ENCODE measurements at regions not wholly inside any gene's neighbourhood (a gene's known extent, or its start where the extent isn't known, plus 50 kb on each side); places are given as distances from the start of the nearest gene placed in this dataset.

GRCh38 chr14:40796168-40796567 lies 810.5 kb upstream of the LRFN5 start:
- BruUV-seq (replicated peaks) = no TSS peak
- Histone ChIP-seq H3K4me1 (ENCODE audit: control insufficient read depth, insufficient read depth, low read length) (no peaks in the 10 kb centered on the region), H3K27ac (ENCODE audit: low read length) (no peak overlapping the region), H3K9me3 (ENCODE audit: control insufficient read depth, insufficient read depth, low read depth, low read length) (no peaks in the 10 kb centered on the region), H3K4me3 (ENCODE audit: low read depth in 2 of 2, low read length in 2 of 2) (no peak overlapping the region), H3K36me3 (ENCODE audit: control insufficient read depth, insufficient read depth, low read length) (no peaks in the 10 kb centered on the region), H3K27me3 (ENCODE audit: control insufficient read depth, insufficient read depth, low read length) (no peaks in the 10 kb centered on the region)
- DNase-seq (ENCODE audit: low read depth, low spot score) (no peak), ATAC-seq (no peak)
- in situ Hi-C loops (cut with HindIII; ENCODE audit: low pct_unique_long_range_greater_than_20kb, low sequenced_read_pairs) = no loop called here
- TF ChIP-seq, protein P1, sequence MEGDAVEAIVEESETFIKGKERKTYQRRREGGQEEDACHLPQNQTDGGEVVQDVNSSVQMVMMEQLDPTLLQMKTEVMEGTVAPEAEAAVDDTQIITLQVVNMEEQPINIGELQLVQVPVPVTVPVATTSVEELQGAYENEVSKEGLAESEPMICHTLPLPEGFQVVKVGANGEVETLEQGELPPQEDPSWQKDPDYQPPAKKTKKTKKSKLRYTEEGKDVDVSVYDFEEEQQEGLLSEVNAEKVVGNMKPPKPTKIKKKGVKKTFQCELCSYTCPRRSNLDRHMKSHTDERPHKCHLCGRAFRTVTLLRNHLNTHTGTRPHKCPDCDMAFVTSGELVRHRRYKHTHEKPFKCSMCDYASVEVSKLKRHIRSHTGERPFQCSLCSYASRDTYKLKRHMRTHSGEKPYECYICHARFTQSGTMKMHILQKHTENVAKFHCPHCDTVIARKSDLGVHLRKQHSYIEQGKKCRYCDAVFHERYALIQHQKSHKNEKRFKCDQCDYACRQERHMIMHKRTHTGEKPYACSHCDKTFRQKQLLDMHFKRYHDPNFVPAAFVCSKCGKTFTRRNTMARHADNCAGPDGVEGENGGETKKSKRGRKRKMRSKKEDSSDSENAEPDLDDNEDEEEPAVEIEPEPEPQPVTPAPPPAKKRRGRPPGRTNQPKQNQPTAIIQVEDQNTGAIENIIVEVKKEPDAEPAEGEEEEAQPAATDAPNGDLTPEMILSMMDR (IDR thresholded peaks at IDR 0.05) = no peak
- TF ChIP-seq POLR2AphosphoS5 (IDR thresholded peaks at IDR 0.05; ENCODE audit: low read depth, low read length) = no peak
- ChIA-PET CTCF (no interaction called here), POLR2A (no interaction called here)
- intact Hi-C loops (cut with micrococcal nuclease; ENCODE audit: unreplicated experiment) = no loop called here

- H3K27me3 ChIP-seq (ENCODE audit: control insufficient read depth, insufficient read depth, low read length) = no peaks in the 10 kb centered on the region
- ATAC-seq (no peak), DNase-seq (ENCODE audit: low read depth, low spot score) (no peak)
- H3K9me3 ChIP-seq (ENCODE audit: control insufficient read depth, insufficient read depth, low read depth, low read length) = no peaks in the 10 kb centered on the region
- no peak overlapping the region for H3K4me3 ChIP-seq (ENCODE audit: low read depth in 2 of 2, low read length in 2 of 2)
- TF ChIP-seq POLR2AphosphoS5 (IDR thresholded peaks at IDR 0.05; ENCODE audit: low read depth, low read length) = no peak
- no peaks in the 10 kb centered on the region for H3K36me3 ChIP-seq (ENCODE audit: control insufficient read depth, insufficient read depth, low read length)
- intact Hi-C loops (cut with micrococcal nuclease; ENCODE audit: unreplicated experiment) (no loop called here), in situ Hi-C loops (cut with HindIII; ENCODE audit: low pct_unique_long_range_greater_than_20kb, low sequenced_read_pairs) (no loop called here)
- ChIA-PET CTCF (no interaction called here), POLR2A (no interaction called here)
- no TSS peak for BruUV-seq (replicated peaks)
- no peaks in the 10 kb centered on the region for H3K4me1 ChIP-seq (ENCODE audit: control insufficient read depth, insufficient read depth, low read length)
- no peak overlapping the region for H3K27ac ChIP-seq (ENCODE audit: low read length)
These were observed 821.8 kb upstream of the LRFN5 start for GRCh38 chr14:40784860-40785259.

- ChIA-PET CTCF (no interaction called here), POLR2A (no interaction called here)
- ATAC-seq (no peak), DNase-seq (ENCODE audit: low read depth, low spot score) (no peak)
- H3K4me3 ChIP-seq (ENCODE audit: low read depth in 2 of 2, low read length in 2 of 2) = no peak overlapping the region
- no peaks in the 10 kb centered on the region for H3K36me3 ChIP-seq (ENCODE audit: control insufficient read depth, insufficient read depth, low read length)
- BruUV-seq (replicated peaks) = no TSS peak
- H3K4me1 ChIP-seq (ENCODE audit: control insufficient read depth, insufficient read depth, low read length) = no peaks in the 10 kb centered on the region
- no peak overlapping the region for H3K27ac ChIP-seq (ENCODE audit: low read length)
- H3K9me3 ChIP-seq (ENCODE audit: control insufficient read depth, insufficient read depth, low read depth, low read length) = no peaks in the 10 kb centered on the region
- no peak for TF ChIP-seq POLR2AphosphoS5 (IDR thresholded peaks at IDR 0.05; ENCODE audit: low read depth, low read length)
- TF ChIP-seq, protein P2, sequence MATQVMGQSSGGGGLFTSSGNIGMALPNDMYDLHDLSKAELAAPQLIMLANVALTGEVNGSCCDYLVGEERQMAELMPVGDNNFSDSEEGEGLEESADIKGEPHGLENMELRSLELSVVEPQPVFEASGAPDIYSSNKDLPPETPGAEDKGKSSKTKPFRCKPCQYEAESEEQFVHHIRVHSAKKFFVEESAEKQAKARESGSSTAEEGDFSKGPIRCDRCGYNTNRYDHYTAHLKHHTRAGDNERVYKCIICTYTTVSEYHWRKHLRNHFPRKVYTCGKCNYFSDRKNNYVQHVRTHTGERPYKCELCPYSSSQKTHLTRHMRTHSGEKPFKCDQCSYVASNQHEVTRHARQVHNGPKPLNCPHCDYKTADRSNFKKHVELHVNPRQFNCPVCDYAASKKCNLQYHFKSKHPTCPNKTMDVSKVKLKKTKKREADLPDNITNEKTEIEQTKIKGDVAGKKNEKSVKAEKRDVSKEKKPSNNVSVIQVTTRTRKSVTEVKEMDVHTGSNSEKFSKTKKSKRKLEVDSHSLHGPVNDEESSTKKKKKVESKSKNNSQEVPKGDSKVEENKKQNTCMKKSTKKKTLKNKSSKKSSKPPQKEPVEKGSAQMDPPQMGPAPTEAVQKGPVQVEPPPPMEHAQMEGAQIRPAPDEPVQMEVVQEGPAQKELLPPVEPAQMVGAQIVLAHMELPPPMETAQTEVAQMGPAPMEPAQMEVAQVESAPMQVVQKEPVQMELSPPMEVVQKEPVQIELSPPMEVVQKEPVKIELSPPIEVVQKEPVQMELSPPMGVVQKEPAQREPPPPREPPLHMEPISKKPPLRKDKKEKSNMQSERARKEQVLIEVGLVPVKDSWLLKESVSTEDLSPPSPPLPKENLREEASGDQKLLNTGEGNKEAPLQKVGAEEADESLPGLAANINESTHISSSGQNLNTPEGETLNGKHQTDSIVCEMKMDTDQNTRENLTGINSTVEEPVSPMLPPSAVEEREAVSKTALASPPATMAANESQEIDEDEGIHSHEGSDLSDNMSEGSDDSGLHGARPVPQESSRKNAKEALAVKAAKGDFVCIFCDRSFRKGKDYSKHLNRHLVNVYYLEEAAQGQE (IDR thresholded peaks at IDR 0.05; ENCODE audit: insufficient read depth in 1 of 2, low read depth in 2 of 2, low read length in 1 of 2) = no peak
- TF ChIP-seq SIN3A (IDR thresholded peaks at IDR 0.05; ENCODE audit: borderline replicate concordance, insufficient read depth, low read depth, low read length) = no peak
- TF ChIP-seq, protein P1 (IDR thresholded peaks at IDR 0.05) = no peak
- TF ChIP-seq TCF7L2 (IDR thresholded peaks at IDR 0.05; ENCODE audit: low read depth, low read length) = no peak
- intact Hi-C loops (cut with micrococcal nuclease; ENCODE audit: unreplicated experiment) = no loop called here
- H3K27me3 ChIP-seq (ENCODE audit: control insufficient read depth, insufficient read depth, low read length) = no peaks in the 10 kb centered on the region
- in situ Hi-C loops (cut with HindIII; ENCODE audit: low pct_unique_long_range_greater_than_20kb, low sequenced_read_pairs) = no loop called here
These were observed 844.0 kb upstream of the LRFN5 start for GRCh38 chr14:40762685-40763084.

Measured in Panc1 (cell line).